ENCODE measurements at regions not wholly inside any gene's neighbourhood (a gene's known extent, or its start where the extent isn't known, plus 50 kb on each side); places are given as distances from the start of the nearest gene placed in this dataset.
"Not testable (repeated sequence)": the region's sequence is repeated elsewhere in the genome, so short reads cannot be mapped to it uniquely, and the experiment has no call there.

- not testable (repeated sequence) for TF ChIP-seq YY1 (IDR thresholded peaks at IDR 0.05); CTCF (IDR thresholded peaks at IDR 0.05; ENCODE audit: low read depth, low read length, missing input control); REST (IDR thresholded peaks at IDR 0.05); ATF3 (IDR thresholded peaks at IDR 0.05); MAX (IDR thresholded peaks at IDR 0.05); RXRA (IDR thresholded peaks at IDR 0.05); SP1 (IDR thresholded peaks at IDR 0.05); TAF1 (conservative IDR thresholded peaks at IDR 0.05); HNF4A (conservative IDR thresholded peaks at IDR 0.05); EGR1 (IDR thresholded peaks at IDR 0.05; ENCODE audit: low read depth in 2 of 2); GABPA (IDR thresholded peaks at IDR 0.05 in 1 of 2, conservative IDR thresholded peaks at IDR 0.05 in 1 of 2); RAD21 (IDR thresholded peaks at IDR 0.05); FOXA1 (IDR thresholded peaks at IDR 0.05)
These were observed 191.3 kb upstream of the PLGLB1 start for GRCh38 chr2:87212938-87213337.
